ENCODE measurements at regions not wholly inside any gene's neighbourhood (a gene's known extent, or its start where the extent isn't known, plus 50 kb on each side); places are given as distances from the start of the nearest gene placed in this dataset.
"Not testable (repeated sequence)": the region's sequence is repeated elsewhere in the genome, so short reads cannot be mapped to it uniquely, and the experiment has no call there.

DNA sequence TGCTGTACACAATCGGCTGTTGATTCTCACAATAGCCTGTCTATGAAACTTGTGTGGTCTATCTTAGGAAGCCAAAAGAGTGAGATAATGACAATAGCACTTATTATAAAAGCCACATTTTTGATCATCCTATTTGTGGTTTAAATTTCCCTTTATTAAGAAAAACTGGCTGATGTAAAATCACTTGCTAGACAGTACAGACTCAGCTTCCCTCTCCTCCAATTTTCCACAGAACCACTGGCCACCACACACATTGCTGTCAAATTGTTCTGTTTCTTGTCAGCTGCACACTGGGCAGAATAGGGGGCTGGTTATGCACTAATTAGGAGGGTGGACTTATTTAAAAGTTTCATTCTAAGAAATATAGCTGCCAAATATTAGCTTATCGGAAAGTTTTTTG lies 425.9 kb downstream of the EPHA3 start:
- no peaks in the 10 kb centered on the region for H3K27me3 ChIP-seq (ENCODE audit: control insufficient read depth, insufficient read depth, low read length)
- H3K4me1 ChIP-seq (ENCODE audit: control insufficient read depth, insufficient read depth, low read length) = no peaks in the 10 kb centered on the region
- H3K4me2 ChIP-seq (ENCODE audit: low read length) = no peak overlapping the region
- H3K9me3 ChIP-seq (replicated peaks; ENCODE audit: low read length) = no peaks in the 10 kb centered on the region
- H3K4me3 ChIP-seq (ENCODE audit: low read length) = no peak overlapping the region
- no peak overlapping the region for H3K9ac ChIP-seq (ENCODE audit: low read depth, low read length)
- H3K36me3 ChIP-seq (ENCODE audit: insufficient read depth, low read length) = no peaks in the 10 kb centered on the region

DNA sequence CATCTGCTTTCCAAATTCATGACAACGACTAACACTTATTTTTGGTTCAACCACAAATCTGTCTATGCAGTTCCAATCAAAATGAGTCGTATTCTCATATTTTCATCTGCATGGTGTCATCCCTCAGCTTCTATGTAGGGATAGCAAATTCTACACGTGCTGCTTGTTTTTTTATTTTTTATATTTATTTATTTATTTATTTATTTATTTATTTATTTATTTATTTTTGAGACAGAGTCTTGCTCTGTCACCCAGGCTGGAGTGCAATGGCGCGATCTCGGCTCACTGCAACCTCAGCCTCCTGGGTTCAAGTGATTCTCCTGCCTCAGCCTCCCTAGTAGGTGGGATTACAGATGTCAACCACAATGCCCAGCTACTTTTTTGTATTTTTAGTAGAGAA lies 447.2 kb downstream of the EPHA3 start:
- not testable (repeated sequence) for H3K4me2 ChIP-seq (ENCODE audit: low read length); H3K27me3 ChIP-seq (ENCODE audit: control insufficient read depth, insufficient read depth, low read length); H3K4me3 ChIP-seq (ENCODE audit: low read length); H3K9me3 ChIP-seq (replicated peaks; ENCODE audit: low read length); H3K9ac ChIP-seq (ENCODE audit: low read depth, low read length); H3K4me1 ChIP-seq (ENCODE audit: control insufficient read depth, insufficient read depth, low read length); H3K36me3 ChIP-seq (ENCODE audit: insufficient read depth, low read length)

DNA sequence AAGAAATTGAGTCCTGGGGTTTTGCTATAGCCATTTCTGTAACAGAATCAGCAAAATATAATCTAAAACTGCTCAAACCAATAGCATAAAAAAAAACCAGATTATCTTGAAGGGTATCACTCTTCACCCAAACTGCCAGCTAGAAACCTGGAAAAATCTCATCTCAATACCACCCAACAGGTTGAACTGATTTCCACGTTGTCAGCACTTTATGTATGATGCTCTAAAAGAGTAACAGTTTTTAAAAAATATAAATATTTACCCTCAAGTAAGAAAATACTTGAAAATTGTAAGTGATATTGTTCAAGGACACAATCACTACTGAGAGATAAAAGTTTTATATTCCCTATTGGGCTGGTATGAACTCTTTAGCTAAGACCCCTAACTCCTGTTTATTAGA lies 451.3 kb downstream of the EPHA3 start:
- Histone ChIP-seq H3K36me3 (ENCODE audit: insufficient read depth, low read length) (no peaks in the 10 kb centered on the region), H3K9me3 (replicated peaks; ENCODE audit: low read length) (no peaks in the 10 kb centered on the region), H3K4me1 (ENCODE audit: control insufficient read depth, insufficient read depth, low read length) (no peaks in the 10 kb centered on the region), H3K4me2 (ENCODE audit: low read length) (no peak overlapping the region), H3K9ac (ENCODE audit: low read depth, low read length) (no peak overlapping the region), H3K27me3 (ENCODE audit: control insufficient read depth, insufficient read depth, low read length) (no peaks in the 10 kb centered on the region), H3K4me3 (ENCODE audit: low read length) (no peak overlapping the region)

DNA sequence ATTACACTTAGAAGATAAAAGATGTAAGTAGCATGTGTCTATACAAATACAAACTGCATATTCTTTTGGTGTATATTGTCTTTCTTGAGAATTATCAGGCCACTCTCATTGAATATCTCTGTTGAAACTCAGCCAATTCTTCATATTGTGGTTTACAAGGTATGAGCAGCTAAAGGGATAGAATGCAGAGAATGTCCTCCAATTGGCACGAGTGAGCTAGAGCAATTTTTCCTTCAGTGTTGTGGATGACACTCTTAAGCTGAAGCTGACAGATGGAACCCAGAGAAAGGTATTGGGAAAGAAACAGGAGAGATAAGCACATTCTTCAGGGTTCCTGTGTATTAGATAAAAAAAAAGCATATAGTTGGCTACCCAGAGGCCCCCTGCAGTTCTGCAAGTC lies 453.1 kb downstream of the EPHA3 start:
- no peaks in the 10 kb centered on the region for H3K4me1 ChIP-seq (ENCODE audit: control insufficient read depth, insufficient read depth, low read length)
- no peak overlapping the region for H3K9ac ChIP-seq (ENCODE audit: low read depth, low read length)
- H3K4me3 ChIP-seq (ENCODE audit: low read length) = no peak overlapping the region
- no peaks in the 10 kb centered on the region for H3K9me3 ChIP-seq (replicated peaks; ENCODE audit: low read length)
- H3K36me3 ChIP-seq (ENCODE audit: insufficient read depth, low read length) = no peaks in the 10 kb centered on the region
- no peak overlapping the region for H3K4me2 ChIP-seq (ENCODE audit: low read length)
- H3K27me3 ChIP-seq (ENCODE audit: control insufficient read depth, insufficient read depth, low read length) = no peaks in the 10 kb centered on the region

DNA sequence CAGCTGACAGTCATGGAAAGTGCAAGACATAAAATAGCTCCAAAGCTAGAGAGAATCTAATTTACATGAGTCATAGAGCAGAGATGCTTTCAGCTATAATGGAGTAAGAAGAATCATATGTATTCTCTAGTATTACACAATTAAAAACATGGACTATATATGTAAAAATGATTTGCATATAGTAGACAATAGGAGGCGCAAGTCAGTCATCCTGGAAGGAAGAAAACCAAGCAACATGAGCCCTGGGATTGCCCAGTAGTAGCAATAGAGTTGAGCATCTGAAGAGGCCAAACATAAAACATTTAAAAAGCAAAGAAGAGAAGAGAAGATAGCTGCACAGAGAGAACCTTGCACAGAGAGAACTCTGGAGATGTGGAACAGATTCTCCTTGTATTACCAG lies 455.0 kb downstream of the EPHA3 start:
- Histone ChIP-seq H3K9me3 (replicated peaks; ENCODE audit: low read length) (no peaks in the 10 kb centered on the region), H3K27me3 (ENCODE audit: control insufficient read depth, insufficient read depth, low read length) (no peaks in the 10 kb centered on the region), H3K9ac (ENCODE audit: low read depth, low read length) (no peak overlapping the region), H3K4me3 (ENCODE audit: low read length) (no peak overlapping the region), H3K36me3 (ENCODE audit: insufficient read depth, low read length) (no peaks in the 10 kb centered on the region), H3K4me2 (ENCODE audit: low read length) (no peak overlapping the region), H3K4me1 (ENCODE audit: control insufficient read depth, insufficient read depth, low read length) (no peaks in the 10 kb centered on the region)

DNA sequence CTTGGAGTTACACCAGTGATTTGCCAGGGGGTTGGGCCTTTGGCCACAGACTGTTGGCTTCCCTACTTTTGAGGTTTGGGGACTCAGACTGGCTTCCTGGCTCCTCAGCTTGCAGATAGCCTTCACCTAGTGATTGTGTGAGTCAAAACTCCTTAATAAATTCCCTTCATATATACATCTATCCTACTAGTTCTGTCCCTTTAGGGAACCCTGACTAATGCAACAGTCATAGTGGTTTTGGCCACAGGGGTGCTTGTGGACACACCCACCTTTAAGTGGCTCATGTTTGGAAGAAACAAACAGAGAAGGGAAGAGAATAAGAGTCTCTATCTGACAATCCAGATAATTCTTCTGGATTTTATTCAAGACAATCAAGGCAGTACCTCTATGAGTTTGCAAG lies 457.7 kb downstream of the EPHA3 start:
- Histone ChIP-seq H3K4me3 (ENCODE audit: low read length) (no peak overlapping the region), H3K9me3 (replicated peaks; ENCODE audit: low read length) (no peaks in the 10 kb centered on the region), H3K36me3 (ENCODE audit: insufficient read depth, low read length) (no peaks in the 10 kb centered on the region), H3K4me2 (ENCODE audit: low read length) (no peak overlapping the region), H3K4me1 (ENCODE audit: control insufficient read depth, insufficient read depth, low read length) (no peaks in the 10 kb centered on the region), H3K9ac (ENCODE audit: low read depth, low read length) (no peak overlapping the region), H3K27me3 (ENCODE audit: control insufficient read depth, insufficient read depth, low read length) (no peaks in the 10 kb centered on the region)

DNA sequence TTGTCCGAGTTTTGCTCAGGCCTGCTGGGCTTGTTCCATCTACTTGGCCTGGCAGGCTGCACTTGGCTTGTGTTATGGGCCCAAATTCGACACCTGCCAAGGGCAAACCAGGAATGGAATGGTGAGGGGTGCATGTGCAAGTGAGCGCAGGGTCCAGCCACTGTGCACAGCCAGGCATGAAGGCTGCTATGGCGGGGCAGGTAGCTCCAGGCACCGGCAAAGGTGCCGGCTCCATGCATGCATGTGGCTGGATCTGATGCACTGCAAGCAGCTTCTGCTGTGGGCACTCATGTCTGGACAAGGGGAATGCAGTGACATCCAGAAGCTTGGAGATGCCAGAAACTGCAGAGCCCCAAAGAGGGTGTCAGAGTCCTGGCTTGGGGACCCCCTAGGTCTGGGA lies 463.0 kb downstream of the EPHA3 start:
- H3K4me3 ChIP-seq (ENCODE audit: low read length) = no peak overlapping the region
- no peaks in the 10 kb centered on the region for H3K4me1 ChIP-seq (ENCODE audit: control insufficient read depth, insufficient read depth, low read length)
- no peaks in the 10 kb centered on the region for H3K36me3 ChIP-seq (ENCODE audit: insufficient read depth, low read length)
- H3K27me3 ChIP-seq (ENCODE audit: control insufficient read depth, insufficient read depth, low read length) = no peaks in the 10 kb centered on the region
- H3K4me2 ChIP-seq (ENCODE audit: low read length) = no peak overlapping the region
- no peak overlapping the region for H3K9ac ChIP-seq (ENCODE audit: low read depth, low read length)
- H3K9me3 ChIP-seq (replicated peaks; ENCODE audit: low read length) = no peaks in the 10 kb centered on the region

DNA sequence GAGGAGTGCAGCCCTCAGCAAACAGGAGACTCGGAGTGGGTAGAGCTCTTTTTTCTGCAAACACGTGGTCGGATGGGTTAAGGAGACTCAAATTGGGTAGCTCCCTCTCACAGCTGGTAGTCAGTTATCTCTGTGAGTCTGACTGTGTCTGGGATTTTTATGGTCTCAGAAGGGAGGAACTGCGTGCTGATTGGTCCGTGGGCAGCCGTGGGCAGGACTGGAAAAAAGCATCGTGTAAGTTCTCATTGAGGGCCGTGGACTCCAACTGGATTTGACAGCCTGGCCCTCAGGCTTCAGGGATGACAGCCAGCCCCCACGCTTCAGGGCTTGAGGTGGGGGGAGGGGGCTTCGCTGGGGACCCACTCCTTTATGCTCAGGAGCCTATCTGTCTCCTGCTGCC lies 463.9 kb downstream of the EPHA3 start:
- no peak overlapping the region for H3K9ac ChIP-seq (ENCODE audit: low read depth, low read length)
- H3K36me3 ChIP-seq (ENCODE audit: insufficient read depth, low read length) = no peaks in the 10 kb centered on the region
- H3K4me1 ChIP-seq (ENCODE audit: control insufficient read depth, insufficient read depth, low read length) = no peaks in the 10 kb centered on the region
- no peak overlapping the region for H3K4me3 ChIP-seq (ENCODE audit: low read length)
- no peaks in the 10 kb centered on the region for H3K27me3 ChIP-seq (ENCODE audit: control insufficient read depth, insufficient read depth, low read length)
- no peak overlapping the region for H3K4me2 ChIP-seq (ENCODE audit: low read length)
- H3K9me3 ChIP-seq (replicated peaks; ENCODE audit: low read length) = no peaks in the 10 kb centered on the region

DNA sequence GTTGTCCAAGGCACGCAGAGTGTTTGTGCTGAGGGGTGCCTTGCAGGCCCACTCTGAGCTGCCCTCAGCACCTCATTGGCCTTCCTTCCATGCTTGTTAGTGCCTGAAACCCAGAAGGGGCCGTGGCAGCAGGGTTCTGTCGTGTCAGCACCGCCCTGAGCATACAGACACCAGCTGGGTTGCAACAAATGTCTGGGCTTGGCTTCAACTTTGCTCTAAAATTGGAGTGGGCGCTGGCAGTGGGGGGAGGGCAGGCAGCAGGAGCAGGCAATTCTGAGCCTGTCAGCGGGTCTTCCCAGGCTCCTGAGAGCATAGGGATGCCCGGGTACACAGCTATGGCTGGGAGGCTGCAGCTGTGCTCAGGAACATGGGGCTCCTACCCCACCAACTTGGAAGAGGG lies 464.3 kb downstream of the EPHA3 start:
- Histone ChIP-seq H3K9ac (ENCODE audit: low read depth, low read length) (no peak overlapping the region), H3K9me3 (replicated peaks; ENCODE audit: low read length) (no peaks in the 10 kb centered on the region), H3K36me3 (ENCODE audit: insufficient read depth, low read length) (no peaks in the 10 kb centered on the region), H3K27me3 (ENCODE audit: control insufficient read depth, insufficient read depth, low read length) (no peaks in the 10 kb centered on the region), H3K4me3 (ENCODE audit: low read length) (no peak overlapping the region), H3K4me1 (ENCODE audit: control insufficient read depth, insufficient read depth, low read length) (no peaks in the 10 kb centered on the region), H3K4me2 (ENCODE audit: low read length) (no peak overlapping the region)

DNA sequence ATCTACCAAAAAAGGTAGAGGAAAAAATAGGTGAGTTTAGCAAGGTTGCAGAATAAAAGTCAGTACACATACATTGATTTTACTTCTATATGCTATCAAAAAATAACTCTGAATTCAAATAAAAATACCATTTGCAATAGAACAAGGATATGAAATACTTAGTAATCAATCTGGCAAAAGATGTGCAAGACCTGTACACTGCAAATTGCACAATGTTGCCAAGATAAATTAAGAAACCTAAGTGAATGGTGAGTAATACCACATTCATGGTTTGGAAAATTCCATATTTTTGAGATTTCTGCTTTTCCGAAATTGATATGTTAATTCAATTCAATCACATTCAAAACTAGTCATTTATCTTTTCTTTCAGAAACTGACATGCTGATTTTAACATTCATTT lies 464.8 kb downstream of the EPHA3 start:
- no peak overlapping the region for H3K9ac ChIP-seq (ENCODE audit: low read depth, low read length)
- no peak overlapping the region for H3K4me2 ChIP-seq (ENCODE audit: low read length)
- H3K4me3 ChIP-seq (ENCODE audit: low read length) = no peak overlapping the region
- no peaks in the 10 kb centered on the region for H3K27me3 ChIP-seq (ENCODE audit: control insufficient read depth, insufficient read depth, low read length)
- H3K4me1 ChIP-seq (ENCODE audit: control insufficient read depth, insufficient read depth, low read length) = no peaks in the 10 kb centered on the region
- H3K9me3 ChIP-seq (replicated peaks; ENCODE audit: low read length) = no peaks in the 10 kb centered on the region
- H3K36me3 ChIP-seq (ENCODE audit: insufficient read depth, low read length) = no peaks in the 10 kb centered on the region

DNA sequence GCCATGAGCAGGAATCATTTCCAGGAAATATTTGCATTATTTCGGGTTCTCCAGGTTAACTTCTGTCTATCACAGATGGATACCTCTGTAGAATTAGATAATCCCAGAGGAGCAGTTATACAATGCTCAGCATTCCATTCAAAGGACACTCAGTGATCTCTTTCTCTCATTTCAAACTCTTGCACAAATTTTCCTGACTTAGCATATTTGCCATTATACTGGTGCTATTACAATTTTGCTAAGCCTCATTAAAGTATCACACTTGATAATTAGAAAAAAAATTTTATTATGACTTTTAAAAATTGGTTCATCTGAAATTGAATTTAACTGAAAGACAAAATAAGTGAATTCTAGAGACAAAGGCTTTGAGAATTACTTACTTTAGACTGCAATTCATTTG lies 469.0 kb downstream of the EPHA3 start:
- Histone ChIP-seq H3K9me3 (replicated peaks; ENCODE audit: low read length) (no peaks in the 10 kb centered on the region), H3K4me2 (ENCODE audit: low read length) (no peak overlapping the region), H3K9ac (ENCODE audit: low read depth, low read length) (no peak overlapping the region), H3K4me1 (ENCODE audit: control insufficient read depth, insufficient read depth, low read length) (no peaks in the 10 kb centered on the region), H3K27me3 (ENCODE audit: control insufficient read depth, insufficient read depth, low read length) (no peaks in the 10 kb centered on the region), H3K36me3 (ENCODE audit: insufficient read depth, low read length) (no peaks in the 10 kb centered on the region), H3K4me3 (ENCODE audit: low read length) (no peak overlapping the region)

DNA sequence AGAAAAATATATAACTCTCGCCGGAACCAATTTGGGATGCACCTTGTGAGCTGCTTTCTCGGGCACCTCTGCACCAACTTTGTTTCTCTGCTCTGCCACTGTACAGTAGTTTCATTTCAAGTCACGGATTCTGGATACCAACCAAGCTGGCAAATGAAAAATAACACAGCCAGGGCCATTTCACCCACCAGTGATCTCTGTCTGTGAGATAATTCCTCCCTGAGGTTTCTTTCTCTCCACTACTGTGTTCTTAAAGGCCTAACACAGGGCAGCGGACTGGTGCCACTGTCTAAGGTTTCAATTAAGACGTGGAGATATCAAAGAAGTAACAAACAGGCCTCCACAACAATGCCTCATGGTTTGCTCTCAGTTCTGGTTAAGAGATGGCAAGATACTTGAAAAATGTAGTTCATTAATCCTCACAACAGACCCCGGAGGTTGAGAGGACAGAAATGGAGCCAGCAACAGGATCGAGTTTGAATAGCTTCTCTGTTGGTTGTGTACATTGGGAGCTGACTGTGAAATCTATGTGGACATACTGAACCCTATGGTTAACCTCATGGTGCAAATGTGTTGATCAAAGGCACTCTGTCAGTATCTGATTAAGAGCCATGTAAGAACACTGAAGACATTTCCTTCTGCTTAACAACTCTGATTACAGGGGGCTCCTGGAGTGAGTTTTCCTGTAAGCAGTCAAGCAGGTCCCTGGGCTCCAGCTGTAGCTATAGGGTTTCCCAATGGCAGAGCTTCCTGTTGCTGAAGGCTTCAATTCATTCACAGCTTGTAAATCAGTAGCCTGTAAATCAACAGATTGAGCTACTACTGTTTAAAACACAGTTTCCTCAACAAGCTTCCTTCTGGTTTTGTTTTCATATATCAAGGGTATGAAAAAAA lies 470.5 kb downstream of the EPHA3 start:
- Histone ChIP-seq H3K4me1 (ENCODE audit: control insufficient read depth, insufficient read depth, low read length) (no peaks in the 10 kb centered on the region), H3K9ac (ENCODE audit: low read depth, low read length) (no peak overlapping the region), H3K4me2 (ENCODE audit: low read length) (no peak overlapping the region), H3K27me3 (ENCODE audit: control insufficient read depth, insufficient read depth, low read length) (no peaks in the 10 kb centered on the region), H3K9me3 (replicated peaks; ENCODE audit: low read length) (no peaks in the 10 kb centered on the region), H3K4me3 (ENCODE audit: low read length) (no peak overlapping the region), H3K36me3 (ENCODE audit: insufficient read depth, low read length) (no peaks in the 10 kb centered on the region)
